ENCODE measurements at regions not wholly inside any gene's neighbourhood (a gene's known extent, or its start where the extent isn't known, plus 50 kb on each side); places are given as distances from the start of the nearest gene placed in this dataset.
A peak's percentile ranks its signal among the peaks of the same experiment; 100 is the strongest.

DNA sequence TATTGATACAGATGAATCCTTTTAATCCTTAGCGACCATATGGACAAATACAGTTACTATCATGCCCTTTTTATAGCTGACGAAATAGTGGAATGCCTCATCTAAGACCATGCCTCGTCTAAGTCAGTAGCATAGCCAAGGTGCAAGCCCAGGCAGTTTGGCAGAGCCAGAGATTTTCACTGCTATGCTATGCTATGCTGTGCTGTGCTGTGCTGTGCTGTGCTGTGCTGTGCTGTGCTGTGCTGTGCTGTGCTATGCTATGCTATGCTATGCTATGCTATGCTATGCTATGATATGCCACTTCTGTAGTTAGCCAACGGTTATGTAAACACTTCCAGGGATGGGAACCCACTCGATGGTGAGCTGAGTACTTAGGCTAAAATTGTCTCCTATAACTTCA lies 91.6 kb upstream of the MAP4K3 start:
- Histone ChIP-seq H2AFZ (ENCODE audit: low read length) (no peak overlapping the region), H4K20me1 (ENCODE audit: insufficient read depth, low read length) (no peaks in the 10 kb centered on the region), H3K79me2 (ENCODE audit: insufficient read depth, low read depth, low read length) (no peaks in the 10 kb centered on the region), H3K4me1 (ENCODE audit: insufficient read depth, low read length, poor library complexity, severe bottlenecking) (peaks cover 38% of the 10 kb centered on the region), H3K9me2 (ENCODE audit: insufficient read depth, low read length) (no peaks in the 10 kb centered on the region), H3K4me3 (ENCODE audit: low read depth, low read length, poor library complexity, severe bottlenecking) (no peak overlapping the region), H3K4me2 (ENCODE audit: low read length) (no peak overlapping the region), H3K27ac (ENCODE audit: low read depth, low read length, poor library complexity, severe bottlenecking) (no peak overlapping the region), H3K36me3 (ENCODE audit: insufficient read depth, low read length) (no peaks in the 10 kb centered on the region), H3K9me3 (ENCODE audit: low read length) (peaks cover 5% of the 10 kb centered on the region; the same call in 1 of the 2 replicates)
- TF ChIP-seq EZH2phosphoT487 (IDR thresholded peaks at IDR 0.05; ENCODE audit: borderline replicate concordance, low read depth, low read length): no peak
- TF ChIP-seq, protein P1, sequence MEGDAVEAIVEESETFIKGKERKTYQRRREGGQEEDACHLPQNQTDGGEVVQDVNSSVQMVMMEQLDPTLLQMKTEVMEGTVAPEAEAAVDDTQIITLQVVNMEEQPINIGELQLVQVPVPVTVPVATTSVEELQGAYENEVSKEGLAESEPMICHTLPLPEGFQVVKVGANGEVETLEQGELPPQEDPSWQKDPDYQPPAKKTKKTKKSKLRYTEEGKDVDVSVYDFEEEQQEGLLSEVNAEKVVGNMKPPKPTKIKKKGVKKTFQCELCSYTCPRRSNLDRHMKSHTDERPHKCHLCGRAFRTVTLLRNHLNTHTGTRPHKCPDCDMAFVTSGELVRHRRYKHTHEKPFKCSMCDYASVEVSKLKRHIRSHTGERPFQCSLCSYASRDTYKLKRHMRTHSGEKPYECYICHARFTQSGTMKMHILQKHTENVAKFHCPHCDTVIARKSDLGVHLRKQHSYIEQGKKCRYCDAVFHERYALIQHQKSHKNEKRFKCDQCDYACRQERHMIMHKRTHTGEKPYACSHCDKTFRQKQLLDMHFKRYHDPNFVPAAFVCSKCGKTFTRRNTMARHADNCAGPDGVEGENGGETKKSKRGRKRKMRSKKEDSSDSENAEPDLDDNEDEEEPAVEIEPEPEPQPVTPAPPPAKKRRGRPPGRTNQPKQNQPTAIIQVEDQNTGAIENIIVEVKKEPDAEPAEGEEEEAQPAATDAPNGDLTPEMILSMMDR (conservative IDR thresholded peaks at IDR 0.05; ENCODE audit: low read length): no peak
- ChIA-PET POLR2A (interaction anchor here (0.5 kb wide), 1 partner anchor 320 kb away, joined by 3 read pairs; no protein-coding TSS in a partner anchor), CTCF (ENCODE audit: unreplicated experiment) (no interaction called here)
- intact Hi-C loops (cut with micrococcal nuclease; ENCODE audit: unreplicated experiment): no loop called here
- DNase-seq (ENCODE audit: low spot score): no peak
- BruUV-seq (replicated peaks): no TSS peak

DNA sequence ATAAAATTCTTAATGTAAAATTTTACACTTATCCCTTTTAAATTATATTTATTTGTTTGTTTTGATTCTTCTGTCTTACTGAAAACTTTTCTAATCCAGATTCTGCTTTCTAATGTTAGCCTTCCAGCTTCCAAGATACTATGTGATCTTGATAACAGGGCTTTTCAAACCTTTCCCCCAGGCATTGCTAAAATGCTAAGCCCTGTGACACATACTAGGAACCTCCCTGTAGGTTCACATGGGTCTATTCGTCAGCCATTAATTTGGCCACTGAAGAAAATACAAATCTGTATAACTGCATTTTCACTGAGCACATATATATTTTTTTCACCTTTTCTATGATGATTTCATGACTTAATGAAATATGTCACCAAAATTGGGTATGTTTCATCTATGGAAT lies 92.8 kb upstream of the MAP4K3 start:
- BruUV-seq (replicated peaks): no TSS peak
- Histone ChIP-seq H3K9me3 (ENCODE audit: low read length) (peaks cover 5% of the 10 kb centered on the region; the same call in 1 of the 2 replicates), H3K4me3 (ENCODE audit: low read depth, low read length, poor library complexity, severe bottlenecking) (no peak overlapping the region), H3K36me3 (ENCODE audit: insufficient read depth, low read length) (no peaks in the 10 kb centered on the region), H3K79me2 (ENCODE audit: insufficient read depth, low read depth, low read length) (no peaks in the 10 kb centered on the region), H3K9me2 (ENCODE audit: insufficient read depth, low read length) (no peaks in the 10 kb centered on the region), H3K4me2 (ENCODE audit: low read length) (no peak overlapping the region), H3K4me1 (ENCODE audit: insufficient read depth, low read length, poor library complexity, severe bottlenecking) (peaks cover 38% of the 10 kb centered on the region), H2AFZ (ENCODE audit: low read length) (no peak overlapping the region; the same call in 1 of the 2 replicates), H4K20me1 (ENCODE audit: insufficient read depth, low read length) (no peaks in the 10 kb centered on the region), H3K27ac (ENCODE audit: low read depth, low read length, poor library complexity, severe bottlenecking) (no peak overlapping the region)
- no peak for TF ChIP-seq EZH2phosphoT487 (IDR thresholded peaks at IDR 0.05; ENCODE audit: borderline replicate concordance, low read depth, low read length)
- TF ChIP-seq, protein P1 (conservative IDR thresholded peaks at IDR 0.05; ENCODE audit: low read length): no peak
- POLR2A ChIA-PET: no interaction called here
- CTCF ChIA-PET (ENCODE audit: unreplicated experiment): no interaction called here
- DNase-seq (ENCODE audit: low spot score): no peak
- intact Hi-C loops (cut with micrococcal nuclease; ENCODE audit: unreplicated experiment): loop anchor here (5.0 kb wide), 1 partner anchor 153 kb away; no protein-coding TSS in a partner anchor

GRCh38 chr2:39530411-39530866 lies 93.4 kb upstream of the MAP4K3 start:
- CTCF ChIA-PET (ENCODE audit: unreplicated experiment): no interaction called here
- peaks cover 35% of the 10 kb centered on the region for H3K4me1 ChIP-seq (ENCODE audit: insufficient read depth, low read length, poor library complexity, severe bottlenecking)
- no TSS peak for BruUV-seq (replicated peaks)
- H2AFZ ChIP-seq (ENCODE audit: low read length): peak overlapping the region; percentile 72
- H3K79me2 ChIP-seq (ENCODE audit: insufficient read depth, low read depth, low read length): no peaks in the 10 kb centered on the region
- peak; percentile 13 for DNase-seq (ENCODE audit: low spot score)
- POLR2A ChIA-PET: no interaction called here
- no peaks in the 10 kb centered on the region for H3K9me2 ChIP-seq (ENCODE audit: insufficient read depth, low read length)
- no peaks in the 10 kb centered on the region for H3K36me3 ChIP-seq (ENCODE audit: insufficient read depth, low read length)
- intact Hi-C loops (cut with micrococcal nuclease; ENCODE audit: unreplicated experiment): loop anchor here (5.0 kb wide), 1 partner anchor 153 kb away; no protein-coding TSS in a partner anchor
- no peak for TF ChIP-seq EZH2phosphoT487 (IDR thresholded peaks at IDR 0.05; ENCODE audit: borderline replicate concordance, low read depth, low read length)
- TF ChIP-seq, protein P1 (conservative IDR thresholded peaks at IDR 0.05; ENCODE audit: low read length): peak; percentile 53
- H3K4me2 ChIP-seq (ENCODE audit: low read length): peak overlapping the region; percentile 56
- peaks cover 5% of the 10 kb centered on the region; the same call in 1 of the 2 replicates for H3K9me3 ChIP-seq (ENCODE audit: low read length)
- H3K4me3 ChIP-seq (ENCODE audit: low read depth, low read length, poor library complexity, severe bottlenecking): no peak overlapping the region
- no peaks in the 10 kb centered on the region for H4K20me1 ChIP-seq (ENCODE audit: insufficient read depth, low read length)
- H3K27ac ChIP-seq (ENCODE audit: low read depth, low read length, poor library complexity, severe bottlenecking): no peak overlapping the region
